ENCODE measurements at regions not wholly inside any gene's neighbourhood (a gene's known extent, or its start where the extent isn't known, plus 50 kb on each side); places are given as distances from the start of the nearest gene placed in this dataset.

GRCh38 chr5:54778783-54779182 is 206.6 kb downstream of the ESM1 start:
- H3K9me3 ChIP-seq (ENCODE audit: control insufficient read depth in 5 of 5, low read length in 5 of 5) = no peaks in the 10 kb centered on the region
- peaks cover 0 to 14% (median 6%) of the 10 kb centered on the region in 5 donors for H3K4me1 ChIP-seq (ENCODE audit: control insufficient read depth in 5 of 5, insufficient read depth in 5 of 5, low read length in 5 of 5)
- no peak overlapping the region for H3K9ac ChIP-seq (ENCODE audit: low read length in 5 of 5)
- no peaks in the 10 kb centered on the region for H3K36me3 ChIP-seq (ENCODE audit: control insufficient read depth in 5 of 5, insufficient read depth in 5 of 5, low read length in 5 of 5)
- no peak overlapping the region for H3K27ac ChIP-seq (ENCODE audit: low read depth, low read length)
- no peaks in the 10 kb centered on the region for H3K27me3 ChIP-seq (ENCODE audit: control insufficient read depth in 5 of 5, insufficient read depth in 4 of 5, low read length in 5 of 5)
- H3K4me3 ChIP-seq (ENCODE audit: low read depth in 1 of 5, low read length in 5 of 5) = no peak overlapping the region

GRCh38 chr5:54775645-54776044 is 209.7 kb downstream of the ESM1 start:
- H3K9ac ChIP-seq (ENCODE audit: low read length in 5 of 5) = no peak overlapping the region
- no peaks in the 10 kb centered on the region for H3K36me3 ChIP-seq (ENCODE audit: control insufficient read depth in 5 of 5, insufficient read depth in 5 of 5, low read length in 5 of 5)
- H3K27ac ChIP-seq (ENCODE audit: low read depth, low read length) = peak overlapping the region; percentile 49
- no peaks in the 10 kb centered on the region for H3K27me3 ChIP-seq (ENCODE audit: control insufficient read depth in 5 of 5, insufficient read depth in 4 of 5, low read length in 5 of 5)
- no peaks in the 10 kb centered on the region for H3K9me3 ChIP-seq (ENCODE audit: control insufficient read depth in 5 of 5, low read length in 5 of 5)
- H3K4me3 ChIP-seq (ENCODE audit: low read depth in 1 of 5, low read length in 5 of 5) = no peak overlapping the region
- H3K4me1 ChIP-seq (ENCODE audit: control insufficient read depth in 5 of 5, insufficient read depth in 5 of 5, low read length in 5 of 5) = peaks cover 0 to 14% (median 6%) of the 10 kb centered on the region in 5 donors

- Histone ChIP-seq H3K36me3 (ENCODE audit: control insufficient read depth in 5 of 5, insufficient read depth in 5 of 5, low read length in 5 of 5) (no peaks in the 10 kb centered on the region), H3K9me3 (ENCODE audit: control insufficient read depth in 5 of 5, low read length in 5 of 5) (no peaks in the 10 kb centered on the region), H3K4me1 (ENCODE audit: control insufficient read depth in 5 of 5, insufficient read depth in 5 of 5, low read length in 5 of 5) (peaks cover 0 to 14% (median 6%) of the 10 kb centered on the region in 5 donors), H3K27me3 (ENCODE audit: control insufficient read depth in 5 of 5, insufficient read depth in 4 of 5, low read length in 5 of 5) (no peaks in the 10 kb centered on the region), H3K9ac (ENCODE audit: low read length in 5 of 5) (no peak overlapping the region), H3K4me3 (ENCODE audit: low read depth in 1 of 5, low read length in 5 of 5) (peak overlapping the region in 4 of 5 donors; percentile 33 to 73 (median 44)), H3K27ac (ENCODE audit: low read depth, low read length) (peak overlapping the region; percentile 49)
These were observed 210.9 kb downstream of the ESM1 start for GRCh38 chr5:54774281-54775170.

- H3K36me3 ChIP-seq (ENCODE audit: control insufficient read depth in 5 of 5, insufficient read depth in 5 of 5, low read length in 5 of 5) = no peaks in the 10 kb centered on the region
- no peak overlapping the region for H3K4me3 ChIP-seq (ENCODE audit: low read depth in 1 of 5, low read length in 5 of 5)
- H3K27me3 ChIP-seq (ENCODE audit: control insufficient read depth in 5 of 5, insufficient read depth in 4 of 5, low read length in 5 of 5) = no peaks in the 10 kb centered on the region
- H3K27ac ChIP-seq (ENCODE audit: low read depth, low read length) = no peak overlapping the region
- H3K9ac ChIP-seq (ENCODE audit: low read length in 5 of 5) = no peak overlapping the region
- peaks cover 0 to 14% (median 6%) of the 10 kb centered on the region in 5 donors for H3K4me1 ChIP-seq (ENCODE audit: control insufficient read depth in 5 of 5, insufficient read depth in 5 of 5, low read length in 5 of 5)
- no peaks in the 10 kb centered on the region for H3K9me3 ChIP-seq (ENCODE audit: control insufficient read depth in 5 of 5, low read length in 5 of 5)
These were observed 212.7 kb downstream of the ESM1 start for GRCh38 chr5:54772684-54773083.

- no peak overlapping the region for H3K27ac ChIP-seq (ENCODE audit: low read depth, low read length)
- H3K36me3 ChIP-seq (ENCODE audit: control insufficient read depth in 5 of 5, insufficient read depth in 5 of 5, low read length in 5 of 5) = no peaks in the 10 kb centered on the region
- H3K4me1 ChIP-seq (ENCODE audit: control insufficient read depth in 5 of 5, insufficient read depth in 5 of 5, low read length in 5 of 5) = peaks cover 0 to 14% (median 6%) of the 10 kb centered on the region in 5 donors
- no peaks in the 10 kb centered on the region for H3K27me3 ChIP-seq (ENCODE audit: control insufficient read depth in 5 of 5, insufficient read depth in 4 of 5, low read length in 5 of 5)
- H3K9me3 ChIP-seq (ENCODE audit: control insufficient read depth in 5 of 5, low read length in 5 of 5) = no peaks in the 10 kb centered on the region
- H3K4me3 ChIP-seq (ENCODE audit: low read depth in 1 of 5, low read length in 5 of 5) = no peak overlapping the region
- no peak overlapping the region for H3K9ac ChIP-seq (ENCODE audit: low read length in 5 of 5)
These were observed 213.2 kb downstream of the ESM1 start for GRCh38 chr5:54772231-54772630.

GRCh38 chr5:54769746-54770145 is 215.6 kb downstream of the ESM1 start:
- Histone ChIP-seq H3K27ac (ENCODE audit: low read depth, low read length) (no peak overlapping the region), H3K9me3 (ENCODE audit: control insufficient read depth in 5 of 5, low read length in 5 of 5) (no peaks in the 10 kb centered on the region), H3K9ac (ENCODE audit: low read length in 5 of 5) (no peak overlapping the region), H3K36me3 (ENCODE audit: control insufficient read depth in 5 of 5, insufficient read depth in 5 of 5, low read length in 5 of 5) (no peaks in the 10 kb centered on the region), H3K4me1 (ENCODE audit: control insufficient read depth in 5 of 5, insufficient read depth in 5 of 5, low read length in 5 of 5) (peaks cover 0 to 7% (median 4%) of the 10 kb centered on the region in 5 donors), H3K4me3 (ENCODE audit: low read depth in 1 of 5, low read length in 5 of 5) (no peak overlapping the region), H3K27me3 (ENCODE audit: control insufficient read depth in 5 of 5, insufficient read depth in 4 of 5, low read length in 5 of 5) (no peaks in the 10 kb centered on the region)

GRCh38 chr5:54769072-54769471 is 216.3 kb downstream of the ESM1 start:
- Histone ChIP-seq H3K9ac (ENCODE audit: low read length in 5 of 5) (no peak overlapping the region), H3K9me3 (ENCODE audit: control insufficient read depth in 5 of 5, low read length in 5 of 5) (no peaks in the 10 kb centered on the region), H3K4me3 (ENCODE audit: low read depth in 1 of 5, low read length in 5 of 5) (no peak overlapping the region), H3K4me1 (ENCODE audit: control insufficient read depth in 5 of 5, insufficient read depth in 5 of 5, low read length in 5 of 5) (peaks cover 0 to under 1% (median 0%) of the 10 kb centered on the region in 5 donors), H3K27me3 (ENCODE audit: control insufficient read depth in 5 of 5, insufficient read depth in 4 of 5, low read length in 5 of 5) (no peaks in the 10 kb centered on the region), H3K36me3 (ENCODE audit: control insufficient read depth in 5 of 5, insufficient read depth in 5 of 5, low read length in 5 of 5) (no peaks in the 10 kb centered on the region), H3K27ac (ENCODE audit: low read depth, low read length) (no peak overlapping the region)

- Histone ChIP-seq H3K9ac (ENCODE audit: low read length in 5 of 5) (no peak overlapping the region), H3K27me3 (ENCODE audit: control insufficient read depth in 5 of 5, insufficient read depth in 4 of 5, low read length in 5 of 5) (no peaks in the 10 kb centered on the region), H3K9me3 (ENCODE audit: control insufficient read depth in 5 of 5, low read length in 5 of 5) (no peaks in the 10 kb centered on the region)
These were observed 218.6 kb downstream of the ESM1 start for GRCh38 chr5:54766748-54767147.

GRCh38 chr5:54765165-54766028 is 220.0 kb downstream of the ESM1 start:
- Histone ChIP-seq H3K9me3 (ENCODE audit: control insufficient read depth in 5 of 5, low read length in 5 of 5) (no peaks in the 10 kb centered on the region), H3K27me3 (ENCODE audit: control insufficient read depth in 5 of 5, insufficient read depth in 4 of 5, low read length in 5 of 5) (no peaks in the 10 kb centered on the region), H3K4me3 (ENCODE audit: low read depth in 1 of 5, low read length in 5 of 5) (no peak overlapping the region), H3K9ac (ENCODE audit: low read length in 5 of 5) (no peak overlapping the region), H3K4me1 (ENCODE audit: control insufficient read depth in 5 of 5, insufficient read depth in 5 of 5, low read length in 5 of 5) (peaks cover 2 to 14% (median 10%) of the 10 kb centered on the region in 5 donors), H3K36me3 (ENCODE audit: control insufficient read depth in 5 of 5, insufficient read depth in 5 of 5, low read length in 5 of 5) (no peaks in the 10 kb centered on the region), H3K27ac (ENCODE audit: low read depth, low read length) (no peak overlapping the region)

More at GRCh38 chr5:54766748-54767147, 218.6 kb downstream of the ESM1 start:
- H3K4me3 ChIP-seq (ENCODE audit: low read depth in 1 of 5, low read length in 5 of 5) = no peak overlapping the region
- peaks cover 0 to under 1% (median 0%) of the 10 kb centered on the region in 5 donors for H3K4me1 ChIP-seq (ENCODE audit: control insufficient read depth in 5 of 5, insufficient read depth in 5 of 5, low read length in 5 of 5)
- H3K27ac ChIP-seq (ENCODE audit: low read depth, low read length) = no peak overlapping the region
- no peaks in the 10 kb centered on the region for H3K36me3 ChIP-seq (ENCODE audit: control insufficient read depth in 5 of 5, insufficient read depth in 5 of 5, low read length in 5 of 5)
